Endothelial cell of umbilical vein (primary cell): ENCODE measurements at regions not wholly inside any gene's neighbourhood (a gene's known extent, or its start where the extent isn't known, plus 50 kb on each side); places are given as distances from the start of the nearest gene placed in this dataset.

Experiments
- BruUV-seq: library from RNA; stranded (reverse); fragments of 400-500 nt; replicated peaks from 2 replicates; lab custom pipeline; 2021; lab: Mats Ljungman, UMichigan
- CTCF ChIA-PET: fragments of 300-600, 350-600 bp; sonication (Branson Sonifier 250); formaldehyde crosslinking; loops from one replicate; lab custom pipeline; 2021; ENCODE audit warnings: antibody characterized with exemption, inconsistent platforms; lab: Charles Lee
- POLR2A ChIA-PET: fragments of 300-600, 350-600 bp; sonication (Branson Sonifier 250); formaldehyde crosslinking; loops from one replicate; lab custom pipeline; 2021; ENCODE audit warnings: antibody characterized with exemption, inconsistent platforms; lab: Charles Lee
- DNase-seq: peaks from one replicate; pipeline ENCODE4 v3.0.0-alpha.2; 2011; ENCODE audit warnings: low read depth, low spot score
- FAIRE-seq: peaks from 2 replicates; lab custom pipeline; 2011; peaks lifted over from hg19 to GRCh38; lab: Jason Lieb, UNC
- H2AFZ ChIP-seq: 2 replicates; pipeline ENCODE4 v1.6.0; 2012; ENCODE audit warnings: low read depth, low read length, control low read depth, inconsistent platforms
- H3K27ac ChIP-seq: 2 replicates; pipeline ENCODE4 v1.5.1; 2011; ENCODE audit warnings: low read depth, mild to moderate bottlenecking, control low read depth, low read length, moderate library complexity; ENCODE audit not compliant: insufficient read depth
- H3K27me3 ChIP-seq, 2 experiments: 2 replicates each; pipeline versions ENCODE4 v1.6.0 to v1.6.1; 2011; ENCODE audit warnings: low read length in 2 of 2, mixed read lengths in 1 of 2; ENCODE audit not compliant: control insufficient read depth in 2 of 2, insufficient read depth in 2 of 2
- H3K36me3 ChIP-seq, 2 experiments: 2 replicates in 1 of 2; 3 replicates in 1 of 2; pipeline ENCODE4 v1.5.1; 2011; ENCODE audit warnings: low read length in 2 of 2, mild to moderate bottlenecking in 1 of 2, moderate library complexity in 1 of 2; ENCODE audit not compliant: control insufficient read depth in 2 of 2, insufficient read depth in 2 of 2; ENCODE audit errors: extremely low read depth in 1 of 2
- H3K4me1 ChIP-seq: 3 replicates; pipeline ENCODE4 v1.5.1; 2011; ENCODE audit warnings: mild to moderate bottlenecking, low read length; ENCODE audit not compliant: control insufficient read depth, insufficient read depth; ENCODE audit errors: extremely low read depth
- H3K4me2 ChIP-seq: 2 replicates; pipeline ENCODE4 v1.6.1; 2011; ENCODE audit warnings: low read length, control low read depth, mixed read lengths; ENCODE audit not compliant: insufficient read depth
- H3K4me3 ChIP-seq, 3 experiments: fragments of 200-600 bp in 1 of 3; sonication (generic), shearing (Covaris generic) in 1 of 3; replicated peaks in 1 of 3; 2 replicates each; pipeline ENCODE4 v1.5.1; 2011 to 2016; ENCODE audit warnings: control low read depth in 3 of 3, low read length in 3 of 3, mild to moderate bottlenecking in 2 of 3, inconsistent platforms in 1 of 3, low read depth in 1 of 3, moderate library complexity in 1 of 3; ENCODE audit not compliant: insufficient read depth in 1 of 3
- H3K79me2 ChIP-seq: 2 replicates; pipeline ENCODE4 v1.6.0; 2012; ENCODE audit warnings: low read length, inconsistent platforms; ENCODE audit not compliant: control insufficient read depth, insufficient read depth
- H3K9ac ChIP-seq: replicated peaks from 2 replicates; pipeline ENCODE3; 2011; ENCODE audit warnings: low read length, control low read depth; ENCODE audit not compliant: insufficient read depth; ENCODE audit errors: extremely low read depth
- H3K9me1 ChIP-seq: replicated peaks from 3 replicates; pipeline ENCODE4 v1.6.0; 2011; ENCODE audit warnings: mild to moderate bottlenecking, low read length; ENCODE audit not compliant: control insufficient read depth, insufficient read depth; ENCODE audit errors: extremely low read depth
- H3K9me3 ChIP-seq: replicated peaks from 2 replicates; pipeline ENCODE4 v1.5.1; 2012; ENCODE audit warnings: low read length, inconsistent platforms; ENCODE audit not compliant: control insufficient read depth, insufficient read depth
- H4K20me1 ChIP-seq: replicated peaks from 2 replicates; pipeline ENCODE3; 2011; ENCODE audit warnings: mild to moderate bottlenecking, low read length; ENCODE audit not compliant: control insufficient read depth, insufficient read depth; ENCODE audit errors: extremely low read depth
- CTCF ChIP-seq, 2 donors: IDR thresholded peaks; 1 replicate in 1 of 2; 2 replicates in 1 of 2; pipeline ENCODE4 v1.5.1; 2011; ENCODE audit warnings: low read length in 2 of 2, mild to moderate bottlenecking in 2 of 2, moderate library complexity in 2 of 2, control low read depth in 1 of 2, inconsistent platforms in 1 of 2, low read depth in 1 of 2; ENCODE audit not compliant: insufficient read depth in 1 of 2; ENCODE audit errors: extremely low read depth in 1 of 2
- EZH2 ChIP-seq: IDR thresholded peaks from 2 replicates; pipeline ENCODE4 v1.6.1; 2012; ENCODE audit warnings: borderline replicate concordance, low read depth, mild to moderate bottlenecking, moderate library complexity, low read length, inconsistent platforms; ENCODE audit not compliant: severe bottlenecking
- FOS ChIP-seq: IDR thresholded peaks from 2 replicates; pipeline ENCODE4 v1.6.1; 2011; ENCODE audit warnings: mild to moderate bottlenecking, low read length, moderate library complexity, borderline replicate concordance; ENCODE audit not compliant: insufficient read depth
- GATA2 ChIP-seq: IDR thresholded peaks from 2 replicates; pipeline ENCODE4 v1.7.0; 2011; ENCODE audit warnings: low read depth, mild to moderate bottlenecking, moderate library complexity, mixed read lengths, low read length; ENCODE audit not compliant: insufficient read length, insufficient read depth
- JUN ChIP-seq: IDR thresholded peaks from 2 replicates; pipeline ENCODE4 v1.6.1; 2011; ENCODE audit warnings: borderline replicate concordance, low read depth; ENCODE audit not compliant: insufficient read length, insufficient read depth
- MAX ChIP-seq: IDR thresholded peaks from 2 replicates; pipeline ENCODE4 v1.6.1; 2011; ENCODE audit not compliant: insufficient read depth, insufficient read length
- MYC ChIP-seq: IDR thresholded peaks from one replicate; pipeline ENCODE4 v1.6.1; 2011; ENCODE audit warnings: mild to moderate bottlenecking, low read depth, low read length
- POLR2A ChIP-seq: IDR thresholded peaks from 2 replicates; pipeline ENCODE4 v1.6.1; 2012; ENCODE audit warnings: low read depth, mild to moderate bottlenecking, control low read depth, low read length
- POLR2AphosphoS5 ChIP-seq: IDR thresholded peaks from 2 replicates; pipeline ENCODE4 v1.6.1; 2012; ENCODE audit warnings: low read depth, mild to moderate bottlenecking, control low read depth, low read length, moderate library complexity; ENCODE audit not compliant: insufficient read depth
- dilution Hi-C: fragments of 300-500 bp; cut with MboI; formaldehyde crosslinking; loops from one replicate; pipeline ENCODE4 v1.15.0; 2019; ENCODE audit warnings: low sequenced_read_pairs; ENCODE audit not compliant: extremely low pct_ligation_motif_present
- intact Hi-C: fragments of 100-400 bp; cut with micrococcal nuclease; formaldehyde crosslinking; loops from one replicate; pipeline ENCODE4 v1.10.0; 2022

DNA sequence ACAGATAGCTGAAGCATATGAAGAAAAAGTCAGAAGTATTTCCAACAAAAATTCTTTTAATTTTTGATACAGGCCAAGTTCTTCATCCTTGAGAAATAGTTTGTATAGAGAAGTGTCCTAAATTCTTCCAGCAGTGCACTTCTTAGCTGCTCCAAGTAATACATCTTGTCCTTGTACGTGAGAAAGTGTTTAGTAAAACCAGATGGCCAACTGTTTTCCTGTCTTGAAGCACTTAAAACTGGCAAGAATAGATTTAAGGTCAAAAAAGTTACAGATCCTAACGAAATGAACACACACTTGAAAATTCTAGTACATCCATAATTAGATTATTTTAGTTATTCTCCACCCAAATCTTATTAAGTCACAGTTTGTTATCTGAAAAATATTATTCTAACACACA is 52.2 kb upstream of the HSF2 start:
- no peaks in the 10 kb centered on the region for H3K9me3 ChIP-seq
- no peaks in the 10 kb centered on the region for H4K20me1 ChIP-seq
- FAIRE-seq (no peak), DNase-seq (no peak)
- no peak overlapping the region for H3K27ac ChIP-seq
- dilution Hi-C loops (no loop called here), intact Hi-C loops (no loop called here)
- CTCF ChIA-PET = no interaction called here
- H3K27me3 ChIP-seq = no peaks in the 10 kb centered on the region
- no peaks in the 10 kb centered on the region for H3K4me1 ChIP-seq
- POLR2A ChIA-PET = no interaction called here
- H3K79me2 ChIP-seq = no peaks in the 10 kb centered on the region
- no peak overlapping the region for H3K9ac ChIP-seq
- H3K4me3 ChIP-seq = no peak overlapping the region
- H3K9me1 ChIP-seq = no peaks in the 10 kb centered on the region
- no TSS peak for BruUV-seq
- no peak overlapping the region for H2AFZ ChIP-seq
- no peak for TF ChIP-seq GATA2
- no peak for TF ChIP-seq POLR2AphosphoS5
- no peak for TF ChIP-seq CTCF (IDR thresholded peaks at IDR 0.05; ENCODE audit: extremely low read depth in 1 of 2, insufficient read depth in 1 of 2, low read depth in 1 of 2, low read length in 2 of 2)
- TF ChIP-seq MAX = no peak
- no peak for TF ChIP-seq EZH2
- TF ChIP-seq JUN = no peak
- no peak for TF ChIP-seq MYC
- TF ChIP-seq FOS = no peak
- no peak for TF ChIP-seq POLR2A
- no peak overlapping the region for H3K4me2 ChIP-seq
- no peaks in the 10 kb centered on the region for H3K36me3 ChIP-seq
